LNCaP clone FGC (cell line): ENCODE measurements at regions not wholly inside any gene's neighbourhood (a gene's known extent, or its start where the extent isn't known, plus 50 kb on each side); places are given as distances from the start of the nearest gene placed in this dataset.

Experiments
- DNase-seq: peaks from one replicate; pipeline ENCODE4 v3.0.0-alpha.2; 2011; ENCODE audit warnings: low read depth
- H3K4me3 ChIP-seq: 2 replicates; pipeline ENCODE4 v1.5.1; 2011; ENCODE audit warnings: mild to moderate bottlenecking, low read depth, low read length, control low read depth
- TF ChIP-seq, protein P1 (sequence below): IDR thresholded peaks from 2 replicates; pipeline ENCODE4 v1.5.1; 2012; ENCODE audit warnings: mild to moderate bottlenecking; ENCODE audit not compliant: control insufficient read depth, insufficient read depth; ENCODE audit errors: extremely low read depth

DNA sequence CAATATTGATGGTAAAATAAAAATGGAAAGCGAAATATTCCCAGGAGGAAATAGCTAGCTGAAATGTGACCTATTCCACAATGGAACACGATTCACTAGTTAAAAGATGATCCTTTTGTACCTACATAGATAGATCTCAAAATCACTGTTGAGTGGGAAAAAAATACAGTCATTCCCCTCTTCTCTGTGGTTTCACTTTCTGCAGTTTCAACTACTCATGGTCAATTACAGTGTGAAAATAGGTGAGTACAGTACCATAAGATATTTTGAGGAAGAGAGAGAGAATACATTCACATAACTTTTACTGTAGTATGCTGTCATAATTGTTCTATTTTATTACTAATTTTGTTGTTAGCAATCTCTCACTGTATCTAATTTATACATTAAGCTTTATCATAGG is 56.0 kb upstream of the COL13A1 start:
- H3K4me3 ChIP-seq: no peak overlapping the region
- DNase-seq: no peak
- TF ChIP-seq, protein P1, sequence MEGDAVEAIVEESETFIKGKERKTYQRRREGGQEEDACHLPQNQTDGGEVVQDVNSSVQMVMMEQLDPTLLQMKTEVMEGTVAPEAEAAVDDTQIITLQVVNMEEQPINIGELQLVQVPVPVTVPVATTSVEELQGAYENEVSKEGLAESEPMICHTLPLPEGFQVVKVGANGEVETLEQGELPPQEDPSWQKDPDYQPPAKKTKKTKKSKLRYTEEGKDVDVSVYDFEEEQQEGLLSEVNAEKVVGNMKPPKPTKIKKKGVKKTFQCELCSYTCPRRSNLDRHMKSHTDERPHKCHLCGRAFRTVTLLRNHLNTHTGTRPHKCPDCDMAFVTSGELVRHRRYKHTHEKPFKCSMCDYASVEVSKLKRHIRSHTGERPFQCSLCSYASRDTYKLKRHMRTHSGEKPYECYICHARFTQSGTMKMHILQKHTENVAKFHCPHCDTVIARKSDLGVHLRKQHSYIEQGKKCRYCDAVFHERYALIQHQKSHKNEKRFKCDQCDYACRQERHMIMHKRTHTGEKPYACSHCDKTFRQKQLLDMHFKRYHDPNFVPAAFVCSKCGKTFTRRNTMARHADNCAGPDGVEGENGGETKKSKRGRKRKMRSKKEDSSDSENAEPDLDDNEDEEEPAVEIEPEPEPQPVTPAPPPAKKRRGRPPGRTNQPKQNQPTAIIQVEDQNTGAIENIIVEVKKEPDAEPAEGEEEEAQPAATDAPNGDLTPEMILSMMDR: no peak

DNA sequence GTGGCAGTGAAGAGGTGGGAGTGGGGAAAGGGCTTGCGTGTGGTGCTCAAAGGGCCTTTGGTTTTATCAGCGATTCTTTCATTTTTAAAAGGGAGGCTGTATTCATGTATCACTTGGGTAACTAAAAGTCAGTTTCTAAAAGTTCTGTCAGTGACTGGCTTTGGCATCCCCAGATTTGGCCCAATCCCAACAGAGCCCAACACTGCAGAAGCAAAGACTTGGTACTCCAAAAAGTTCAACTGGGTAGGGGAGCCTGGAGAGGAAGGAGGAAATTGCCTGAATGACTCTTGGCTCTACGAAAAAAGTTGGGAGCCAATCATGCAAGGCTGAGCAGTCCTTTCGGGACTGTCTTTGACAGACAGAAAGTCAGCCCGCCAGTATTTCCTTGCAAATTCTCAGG is 54.5 kb upstream of the COL13A1 start:
- H3K4me3 ChIP-seq: no peak overlapping the region
- TF ChIP-seq, protein P1: no peak
- no peak for DNase-seq

DNA sequence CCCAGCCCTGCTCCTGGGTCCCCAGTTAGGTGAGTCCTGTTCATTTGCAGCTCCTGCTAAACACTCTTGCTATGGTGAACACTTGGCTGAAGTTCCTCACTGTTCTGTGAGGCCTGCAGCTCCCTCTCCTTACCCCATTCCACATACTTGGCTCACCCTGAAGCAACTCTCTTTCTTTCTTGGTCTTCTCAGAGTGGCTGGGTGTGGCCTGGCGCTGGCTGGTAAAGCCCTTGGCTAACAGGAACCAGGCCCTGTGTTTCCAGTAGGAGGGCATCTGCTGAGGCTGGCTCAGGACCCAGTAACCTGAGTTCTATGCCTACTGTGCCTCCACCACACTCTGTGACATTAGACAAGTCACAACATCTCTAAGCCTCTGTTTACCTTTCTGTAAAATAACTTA is 53.1 kb upstream of the COL13A1 start:
- no peak for DNase-seq
- TF ChIP-seq, protein P1: no peak
- H3K4me3 ChIP-seq: no peak overlapping the region

DNA sequence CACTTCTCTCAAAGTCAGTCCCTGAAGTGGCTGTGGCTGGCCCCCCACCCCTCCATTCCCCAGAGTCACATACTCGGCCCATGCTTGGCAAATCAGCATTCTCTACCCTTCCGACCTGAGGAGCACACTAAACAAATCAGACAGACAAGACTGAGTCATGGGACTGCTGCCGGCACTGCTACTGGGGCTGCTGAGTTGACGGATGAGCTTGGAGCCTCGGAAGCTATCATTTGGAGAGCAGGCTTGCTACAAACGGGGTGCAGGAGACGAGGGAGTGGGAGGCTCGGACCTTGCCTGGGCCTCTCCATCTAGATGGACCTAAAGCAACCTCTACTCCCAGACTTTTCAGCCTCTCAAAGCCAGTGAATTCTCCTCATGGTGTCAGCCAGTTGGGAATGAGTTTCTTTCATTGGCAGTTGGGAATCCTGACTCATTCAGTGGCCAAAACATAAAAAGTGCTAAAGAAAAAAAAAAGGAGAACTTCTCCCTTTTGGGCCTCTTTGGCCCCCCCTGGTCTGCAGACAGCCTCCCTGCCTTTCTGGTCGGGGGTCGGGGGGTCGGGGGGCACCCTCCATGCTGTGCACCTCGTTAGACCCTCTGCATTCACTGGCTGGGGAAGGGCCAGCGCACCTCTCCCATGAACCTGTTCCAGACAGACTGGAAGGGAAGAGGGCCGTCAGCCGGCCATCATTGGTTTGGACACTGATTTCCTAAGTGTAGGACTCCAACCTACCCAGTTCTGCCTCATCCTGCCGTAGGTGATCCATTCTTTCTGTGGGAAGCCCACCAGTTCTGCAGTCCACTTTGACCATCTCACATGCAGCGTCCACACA is 52.3 kb upstream of the COL13A1 start:
- TF ChIP-seq, protein P1: no peak
- no peak for DNase-seq
- H3K4me3 ChIP-seq: no peak overlapping the region

DNA sequence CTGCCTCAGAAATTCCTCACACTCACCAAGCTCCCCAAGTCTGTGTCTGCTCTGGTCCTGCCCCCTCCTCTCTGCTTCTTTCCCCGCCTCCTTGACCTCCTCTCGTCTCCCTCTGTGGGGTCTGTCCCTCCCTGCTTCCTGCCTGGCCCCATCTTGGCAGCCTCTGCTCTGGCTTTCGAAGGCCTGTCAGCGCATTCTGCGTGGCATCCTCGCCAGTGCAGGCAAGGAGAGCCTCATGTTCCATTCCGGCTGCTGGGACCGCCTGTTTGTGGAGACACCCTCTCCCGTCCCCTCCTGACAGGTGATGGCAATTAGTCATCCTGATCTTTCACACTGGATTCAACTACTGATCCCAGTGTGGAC is 51.7 kb upstream of the COL13A1 start:
- TF ChIP-seq, protein P1: no peak
- no peak overlapping the region for H3K4me3 ChIP-seq
- no peak for DNase-seq

DNA sequence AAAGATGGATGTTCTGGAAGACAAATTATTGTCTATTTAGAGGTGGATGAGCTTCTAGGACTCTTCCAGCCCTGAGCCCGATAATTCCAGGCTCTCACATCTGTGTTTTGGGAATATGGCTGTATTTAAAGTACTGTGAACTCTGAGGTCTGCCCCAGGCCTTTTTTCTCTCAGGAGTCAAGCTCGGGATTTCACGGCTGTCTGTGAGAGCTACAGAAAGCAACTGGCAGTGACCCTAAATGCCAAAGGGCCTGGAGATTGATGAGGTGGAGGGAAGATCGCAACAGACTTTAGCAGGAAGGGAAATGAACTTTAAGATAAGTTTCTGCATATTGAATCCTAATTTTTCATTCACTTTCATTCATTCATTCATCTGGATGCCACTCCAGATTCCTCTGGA is 51.0 kb upstream of the COL13A1 start:
- TF ChIP-seq, protein P1: no peak
- no peak overlapping the region for H3K4me3 ChIP-seq
- DNase-seq: no peak

DNA sequence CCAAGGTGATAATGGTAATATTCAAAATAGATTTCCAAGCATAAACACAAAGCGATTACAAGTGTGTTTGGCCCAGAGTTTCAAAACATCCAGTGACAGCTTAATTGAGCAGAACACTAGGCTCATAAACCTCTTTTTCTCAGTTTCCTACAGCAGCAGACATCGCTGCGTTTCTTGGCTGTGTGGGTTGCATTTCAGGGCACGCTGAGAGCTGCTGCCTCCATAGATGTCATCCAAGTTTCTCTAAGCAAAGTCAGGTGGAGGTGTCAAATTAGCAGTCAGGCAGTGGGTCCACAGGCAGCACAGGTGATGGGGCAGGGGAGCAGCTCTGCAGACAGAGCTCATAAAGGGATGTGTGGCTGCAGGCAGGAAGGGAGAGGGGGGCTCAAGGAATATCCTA is 50.5 kb upstream of the COL13A1 start:
- TF ChIP-seq, protein P1: no peak
- no peak for DNase-seq
- no peak overlapping the region for H3K4me3 ChIP-seq
